Fibroblast of pulmonary artery (primary cell): ENCODE measurements at regions not wholly inside any gene's neighbourhood (a gene's known extent, or its start where the extent isn't known, plus 50 kb on each side); places are given as distances from the start of the nearest gene placed in this dataset.

Experiments used
- DNase-seq: peaks from one replicate; pipeline ENCODE4 v3.0.0-alpha.2; 2010; ENCODE audit warnings: low read depth
- H3K4me3 ChIP-seq: replicated peaks from 2 replicates; pipeline ENCODE4 v1.5.1; 2011; ENCODE audit warnings: low read depth, mild to moderate bottlenecking, control low read depth, low read length, moderate library complexity
- CTCF ChIP-seq: IDR thresholded peaks from 2 replicates; pipeline ENCODE4 v1.5.1; 2011; ENCODE audit warnings: mild to moderate bottlenecking, control low read depth, low read length, inconsistent platforms; ENCODE audit errors: missing control alignments

DNA sequence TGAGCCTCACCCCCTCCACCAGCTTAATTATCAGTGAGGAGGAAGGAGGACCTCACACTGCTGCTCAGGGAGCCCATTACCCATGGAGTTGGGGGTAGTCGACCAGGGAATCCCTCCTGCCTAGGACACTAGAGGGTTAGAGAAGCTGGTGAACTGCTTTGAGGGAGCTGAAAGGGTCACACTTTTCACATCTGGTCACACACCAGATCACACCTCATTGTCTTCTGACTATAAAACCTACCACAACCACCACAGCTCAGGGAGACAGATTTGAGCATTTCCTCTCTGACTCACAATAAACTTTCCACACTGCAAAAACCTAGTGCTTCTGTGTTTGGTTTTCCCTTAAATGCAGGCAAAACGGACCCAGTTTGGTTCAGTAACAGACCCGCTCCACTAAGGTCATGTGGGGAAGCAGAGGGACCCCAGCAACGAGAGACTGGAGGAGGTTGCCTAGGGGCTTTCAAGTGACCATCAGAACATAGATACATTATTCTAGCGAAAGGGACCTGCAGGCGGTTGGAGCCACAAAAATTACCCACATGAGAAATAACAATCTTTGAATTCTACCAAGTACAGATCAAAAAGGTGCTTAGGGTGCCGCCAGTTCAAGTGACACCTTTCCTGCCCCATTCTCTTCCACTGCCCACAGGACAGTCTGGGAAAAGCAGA lies 151.4 kb upstream of the AVPR1A start:
- DNase-seq: no peak
- no peak for TF ChIP-seq CTCF

DNA sequence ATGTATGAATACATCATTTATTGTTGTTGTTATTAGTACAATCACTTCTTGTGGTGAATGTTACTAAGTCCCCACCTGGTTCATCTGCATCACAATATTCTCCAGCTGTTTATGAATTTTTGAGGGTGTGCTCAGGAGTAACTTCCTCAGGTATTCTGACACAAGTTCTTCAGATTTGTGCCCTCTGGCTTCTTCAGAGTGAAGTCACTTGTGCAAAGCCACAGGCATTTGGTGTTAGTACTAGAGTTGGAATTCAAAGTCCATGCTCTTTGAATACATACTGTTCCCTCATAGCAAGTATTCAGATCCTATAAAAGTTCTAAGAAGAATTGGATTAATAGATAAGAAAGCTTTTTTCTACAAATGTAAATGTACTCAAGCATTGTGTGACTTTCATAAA lies 150.3 kb upstream of the AVPR1A start:
- TF ChIP-seq CTCF: no peak
- DNase-seq: no peak
- no peak overlapping the region for H3K4me3 ChIP-seq

More for the DNA sequence above, 151.4 kb upstream of the AVPR1A start:
- H3K4me3 ChIP-seq: no peak overlapping the region

DNA sequence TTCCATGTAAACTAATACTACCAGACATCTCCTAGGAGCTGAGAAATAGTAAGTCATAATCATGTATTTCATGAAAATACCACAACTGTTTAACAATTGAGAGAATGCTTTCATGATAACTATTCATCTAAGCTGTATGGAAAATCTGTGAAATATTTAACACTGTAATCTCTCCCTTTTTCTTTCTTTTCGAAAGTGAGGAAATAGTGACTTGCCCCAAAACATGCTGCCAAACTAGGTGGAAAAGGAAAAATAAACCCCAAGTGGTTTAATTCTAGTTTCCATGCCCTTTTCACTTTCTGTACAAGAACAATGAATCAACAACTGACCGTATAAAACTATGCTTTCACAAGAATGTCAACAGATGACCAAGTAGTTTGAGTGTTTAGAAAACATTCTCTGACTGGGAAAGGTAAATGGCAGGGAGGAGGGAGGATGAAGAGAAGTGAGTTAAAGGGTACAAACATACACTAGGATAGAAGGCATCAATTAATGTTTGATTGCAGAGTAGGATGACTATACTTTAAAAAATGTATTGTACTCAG lies 147.5 kb upstream of the AVPR1A start:
- no peak overlapping the region for H3K4me3 ChIP-seq
- no peak for DNase-seq
- no peak for TF ChIP-seq CTCF

GRCh38 chr12:63294327-63294632 lies 143.3 kb upstream of the AVPR1A start:
- peak; percentile 77 for DNase-seq
- no peak overlapping the region for H3K4me3 ChIP-seq
- TF ChIP-seq CTCF: no peak

GRCh38 chr12:63292471-63293221 lies 141.6 kb upstream of the AVPR1A start:
- no peak for TF ChIP-seq CTCF
- no peak overlapping the region for H3K4me3 ChIP-seq
- DNase-seq: no peak

DNA sequence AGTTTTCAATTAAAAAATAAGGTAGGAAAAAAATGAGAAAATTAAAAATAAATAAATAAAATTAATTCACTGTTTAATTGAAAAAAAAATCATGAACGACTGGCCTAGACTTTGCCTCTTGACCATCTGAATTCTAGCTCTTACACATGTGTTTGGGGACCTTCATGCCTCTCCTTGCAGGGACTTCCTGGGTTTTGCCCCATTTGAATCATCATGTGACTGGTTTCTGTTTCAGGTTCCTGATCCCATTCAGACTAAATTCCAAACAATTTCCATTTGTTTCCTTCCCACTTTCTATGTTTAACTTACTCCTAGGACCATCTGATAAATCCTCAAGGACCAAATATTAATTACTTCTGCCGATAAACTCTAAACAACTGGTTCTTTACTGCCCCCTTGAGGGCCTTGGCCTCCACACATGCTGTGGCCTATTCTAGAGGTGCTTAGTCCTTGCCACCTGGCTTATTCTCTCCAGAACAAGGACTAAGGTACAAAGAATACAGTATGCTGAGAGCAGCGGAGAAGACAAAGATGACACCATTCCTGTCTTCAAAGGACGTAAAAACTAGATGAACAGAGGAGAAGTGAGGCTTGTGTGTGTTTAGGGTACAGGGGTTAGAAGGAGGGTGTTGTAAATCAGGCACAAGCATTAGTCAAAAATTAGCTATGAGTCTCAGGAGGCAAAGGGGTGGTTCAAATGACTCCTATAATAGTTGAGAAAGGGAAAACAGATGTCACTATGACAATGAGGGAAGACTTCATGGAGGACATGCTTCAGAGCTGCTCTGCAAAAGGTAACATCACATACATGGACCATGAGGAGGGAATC lies 125.8 kb upstream of the AVPR1A start:
- DNase-seq: peak; percentile 15

More for the DNA sequence above, 125.8 kb upstream of the AVPR1A start:
- no peak overlapping the region for H3K4me3 ChIP-seq
- peak; percentile 57 for TF ChIP-seq CTCF
